Femur (tissue), 1 donor: ENCODE measurements at regions not wholly inside any gene's neighbourhood (a gene's known extent, or its start where the extent isn't known, plus 50 kb on each side); places are given as distances from the start of the nearest gene placed in this dataset.

ENCODE experiments used
- DNase-seq: peaks from one replicate; pipeline ENCODE4 v3.0.0-alpha.2; 2017

GRCh38 chr5:73306078-73306719, 133.2 kb downstream of the TMEM174 start:
- DNase-seq, result no peak

- DNase-seq, result no peak
Measured at GRCh38 chr5:73305386-73305785, 132.4 kb downstream of the TMEM174 start.

- no peak for DNase-seq
Measured at GRCh38 chr5:73304381-73304780, 131.4 kb downstream of the TMEM174 start.

DNA sequence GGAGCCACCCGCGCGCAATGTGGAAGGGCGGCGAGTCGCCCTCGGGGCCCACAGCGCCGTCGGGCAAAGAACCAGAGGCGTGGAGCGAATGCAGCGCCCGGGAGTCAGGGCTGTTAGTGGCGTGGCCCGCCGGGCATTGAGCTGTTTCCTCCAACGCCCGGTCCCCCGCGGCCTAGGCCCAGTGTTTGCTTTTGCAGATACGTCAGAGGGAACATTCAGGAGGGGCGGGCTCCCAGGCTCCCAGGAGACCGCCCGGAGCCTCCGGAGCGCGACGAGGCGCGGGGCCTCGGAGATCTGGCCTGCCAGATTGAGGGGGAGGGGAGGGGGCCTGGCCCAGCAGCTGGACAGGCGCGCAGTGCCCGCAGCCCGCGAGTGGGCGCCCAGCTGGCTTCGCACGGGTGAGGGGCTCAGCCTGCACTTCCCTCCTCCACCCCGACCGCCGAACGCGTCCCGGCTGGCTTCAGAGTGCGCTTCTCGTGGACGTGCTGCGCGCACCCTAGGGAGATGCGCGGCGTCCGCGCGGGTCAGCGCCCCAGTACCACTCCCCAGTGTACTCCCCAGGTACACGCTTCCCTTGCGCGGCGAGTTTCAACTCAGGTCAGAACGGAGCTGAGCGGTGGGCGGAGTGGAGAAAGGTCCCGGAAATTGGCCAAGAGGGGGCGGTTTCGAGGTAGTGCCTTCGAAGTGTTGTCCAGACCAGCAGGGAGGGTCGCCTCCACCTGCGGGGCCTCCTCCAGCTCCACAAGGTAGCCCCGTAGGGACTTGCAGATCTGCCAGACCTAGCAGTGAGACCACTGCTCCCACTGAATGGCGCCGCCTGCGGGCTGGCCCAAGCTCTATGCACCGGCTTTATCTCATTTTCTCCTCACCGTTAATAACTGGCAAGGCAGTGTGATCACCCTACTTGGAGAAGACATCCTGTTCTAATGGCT, 130.4 kb downstream of the TMEM174 start:
- DNase-seq, result no peak

- no peak for DNase-seq
Measured at GRCh38 chr5:73302797-73303147, 129.8 kb downstream of the TMEM174 start.

GRCh38 chr5:73301208-73301901, 128.4 kb downstream of the TMEM174 start:
- DNase-seq, result no peak

GRCh38 chr5:73300337-73301207, 127.6 kb downstream of the TMEM174 start:
- no peak for DNase-seq

- no peak for DNase-seq
Measured at GRCh38 chr5:73299665-73300336, 126.8 kb downstream of the TMEM174 start.

DNA sequence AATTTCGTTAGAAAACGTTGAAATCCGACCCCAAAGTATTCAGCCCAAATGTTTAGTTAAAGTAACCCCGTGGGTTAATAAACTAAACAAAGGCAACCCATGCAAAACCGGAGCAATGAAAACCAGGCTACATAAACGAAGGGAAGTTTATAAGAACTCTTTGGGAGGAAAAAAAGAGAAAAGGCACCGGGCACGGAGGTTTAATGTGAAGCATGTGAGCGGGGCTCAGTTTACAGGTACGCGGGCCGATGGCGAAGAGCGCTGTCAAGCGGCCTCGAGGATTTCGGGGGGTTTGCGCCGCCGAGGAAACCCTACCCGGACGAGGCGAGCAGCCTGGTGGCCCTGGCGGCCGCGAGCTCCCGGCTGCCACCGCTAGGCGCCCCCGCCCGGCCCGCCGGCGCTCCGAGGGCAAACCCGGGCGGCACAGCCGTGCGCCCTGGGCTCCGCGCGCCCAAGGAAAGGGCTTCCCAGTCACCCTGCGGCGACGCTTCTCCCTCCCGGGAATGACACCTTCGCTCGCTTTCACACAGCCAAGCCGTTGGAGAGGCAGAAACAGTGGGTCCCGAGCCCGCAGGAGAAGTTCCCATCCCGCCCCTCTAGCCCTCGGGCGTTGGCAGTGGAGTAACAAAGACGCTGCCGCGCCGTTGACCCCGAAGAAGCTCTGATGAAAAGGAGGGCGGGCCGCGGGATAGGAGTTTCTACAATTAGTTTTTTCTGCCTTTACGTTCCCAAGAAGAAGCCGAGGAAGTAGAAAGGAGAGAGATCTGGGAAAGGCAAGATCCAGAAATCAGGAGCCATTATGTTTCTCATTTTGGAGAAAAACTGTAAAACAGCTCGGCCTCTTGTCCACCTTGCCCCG, 126.0 kb downstream of the TMEM174 start:
- no peak for DNase-seq

GRCh38 chr5:73298251-73298771, 125.3 kb downstream of the TMEM174 start:
- DNase-seq, result no peak

- no peak for DNase-seq
Measured at GRCh38 chr5:73297430-73297829, 124.4 kb downstream of the TMEM174 start.

DNA sequence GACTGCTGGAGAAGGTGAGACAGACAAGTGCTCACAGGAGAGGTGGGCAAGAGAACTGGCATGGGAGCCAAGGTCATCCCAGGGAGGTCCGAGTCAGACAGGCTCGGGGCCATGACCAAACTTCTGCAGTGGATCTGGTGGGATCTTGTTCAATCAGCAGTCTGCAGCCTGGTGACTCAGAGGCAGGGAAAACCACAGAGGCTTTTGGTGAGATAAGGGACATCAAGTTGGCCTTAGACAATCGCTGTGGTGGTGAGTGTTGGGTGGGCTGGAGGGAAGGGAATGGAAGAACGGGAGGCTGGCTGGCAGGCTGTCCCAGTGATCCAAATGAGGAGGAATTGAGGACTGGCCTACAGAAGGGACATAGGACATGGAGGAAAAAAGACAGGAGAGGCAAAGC, 123.8 kb downstream of the TMEM174 start:
- DNase-seq, result no peak

DNA sequence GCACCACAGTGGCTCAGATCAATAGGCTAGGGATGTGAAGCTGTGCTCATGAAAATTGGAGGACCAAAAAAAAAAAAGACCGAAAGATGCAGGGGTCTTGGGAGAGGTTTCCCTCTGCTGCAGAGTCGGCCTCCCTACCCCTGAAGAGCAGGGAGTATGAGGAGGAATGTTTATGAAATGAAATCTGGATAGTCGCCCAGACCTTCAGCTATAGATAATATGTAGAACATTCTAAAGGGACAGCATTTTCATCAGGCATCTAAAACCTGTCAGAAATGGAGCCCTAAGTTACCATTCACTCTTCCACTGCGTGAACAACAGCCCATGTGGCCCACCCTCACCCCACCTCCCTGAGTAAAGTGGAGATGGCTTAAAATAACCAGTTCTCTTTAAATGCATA, 122.9 kb downstream of the TMEM174 start:
- no peak for DNase-seq

- DNase-seq, result no peak
Measured at GRCh38 chr5:73295447-73295846, 122.5 kb downstream of the TMEM174 start.

DNA sequence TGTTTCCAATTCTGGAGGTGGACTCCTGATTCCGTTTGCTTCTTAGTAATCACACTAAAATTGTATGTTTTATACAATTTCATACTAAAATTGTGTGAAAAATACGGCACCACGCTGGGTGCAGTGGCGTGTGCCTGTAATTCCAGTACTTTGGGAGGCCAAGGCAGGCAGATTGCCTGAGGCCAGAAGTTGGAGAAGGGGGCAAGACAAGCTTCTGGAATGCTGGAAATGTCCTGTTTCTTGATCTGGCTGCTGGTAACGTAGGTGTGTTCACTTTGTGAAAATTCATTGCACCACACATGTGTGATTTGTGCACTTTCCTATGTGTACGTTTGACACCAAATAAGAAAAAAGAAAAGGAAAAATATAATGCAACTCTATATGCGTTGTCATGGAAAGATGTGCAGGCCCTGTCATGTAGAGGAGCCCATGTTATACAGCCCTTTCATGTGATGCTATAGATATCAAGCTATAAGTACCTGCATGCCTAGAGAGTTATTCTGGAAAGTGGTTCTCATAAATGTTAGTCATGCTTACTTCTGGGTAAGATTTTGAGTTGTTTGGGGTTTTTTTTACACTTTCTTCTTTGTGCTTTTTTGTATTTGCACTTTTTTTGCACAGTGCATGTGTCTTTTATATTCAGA, 119.9 kb downstream of the TMEM174 start:
- no peak for DNase-seq

- DNase-seq, result no peak
Measured at GRCh38 chr5:73291873-73292272, 118.9 kb downstream of the TMEM174 start.

DNA sequence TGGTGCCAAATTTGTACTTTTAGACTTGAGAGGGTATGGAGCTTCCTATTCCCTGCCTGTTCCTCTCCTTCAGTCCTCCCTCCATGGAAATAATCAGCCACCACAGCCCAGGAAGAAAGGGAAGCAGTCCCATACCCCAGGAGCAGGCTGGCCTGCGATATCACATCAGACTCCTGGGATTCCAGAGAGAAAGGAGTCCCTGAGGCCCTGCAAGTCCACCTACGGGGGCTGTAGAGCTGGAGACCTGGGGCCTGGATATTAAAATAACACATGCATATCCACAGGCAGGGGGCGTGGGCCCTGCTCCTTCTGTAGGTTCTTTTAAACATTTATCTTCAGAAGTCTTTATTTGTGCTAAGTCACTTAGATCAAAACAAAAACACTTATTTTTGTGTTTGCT, 117.2 kb downstream of the TMEM174 start:
- DNase-seq, result no peak

- DNase-seq, result peak; percentile 36
Measured at GRCh38 chr5:73288803-73289720, 116.1 kb downstream of the TMEM174 start.

GRCh38 chr5:73286896-73287295, 113.9 kb downstream of the TMEM174 start:
- DNase-seq, result no peak
